H1 (cell line): ENCODE measurements at regions not wholly inside any gene's neighbourhood (a gene's known extent, or its start where the extent isn't known, plus 50 kb on each side); places are given as distances from the start of the nearest gene placed in this dataset.

ENCODE experiments used
- CTCF ChIA-PET: fragments of 300-600 bp; sonication (Branson Sonifier 250); formaldehyde crosslinking; loops from one replicate; lab custom pipeline; 2021; ENCODE audit not compliant: partially characterized antibody; lab: Charles Lee
- POLR2A ChIA-PET: fragments of 300-600 bp; sonication (Branson Sonifier 250); formaldehyde crosslinking; loops from one replicate; lab custom pipeline; 2021; ENCODE audit warnings: inconsistent platforms; ENCODE audit not compliant: partially characterized antibody; lab: Charles Lee
- DNase-seq, 2 experiments: peaks; one replicate each; pipeline versions ENCODE4 v3.0.0 to v3.0.0-alpha.2; 2010 to 2022; ENCODE audit warnings: low spot score in 2 of 2, low read depth in 1 of 2, mixed read lengths in 1 of 2
- FAIRE-seq: peaks from 2 replicates; lab custom pipeline; 2011; peaks lifted over from hg19 to GRCh38; lab: Jason Lieb, UNC
- H2AFZ ChIP-seq: 2 replicates; pipeline ENCODE4 v1.8.1; 2012; ENCODE audit warnings: low read length, inconsistent platforms
- H2AK5ac ChIP-seq: 2 replicates; pipeline ENCODE4 v1.6.1; 2013; ENCODE audit warnings: low read depth, low read length
- H2BK120ac ChIP-seq: replicated peaks from 2 replicates; pipeline ENCODE3; 2013; ENCODE audit warnings: low read depth, low read length, inconsistent platforms
- H2BK12ac ChIP-seq: 2 replicates; pipeline ENCODE4 v1.6.1; 2013; ENCODE audit warnings: low read depth, low read length
- H2BK15ac ChIP-seq: 2 replicates; pipeline ENCODE4 v1.6.1; 2013; ENCODE audit warnings: low read length
- H2BK20ac ChIP-seq: 2 replicates; pipeline ENCODE4 v1.6.1; 2013; ENCODE audit warnings: low read length
- H2BK5ac ChIP-seq: 2 replicates; pipeline ENCODE4 v1.6.1; 2013; ENCODE audit warnings: low read depth, low read length
- H3K14ac ChIP-seq: 2 replicates; pipeline ENCODE4 v1.6.1; 2013; ENCODE audit warnings: inconsistent platforms; ENCODE audit not compliant: insufficient read length
- H3K18ac ChIP-seq: 2 replicates; pipeline ENCODE4 v1.6.1; 2013; ENCODE audit warnings: low read length; ENCODE audit errors: extremely low read depth
- H3K23ac ChIP-seq: 2 replicates; pipeline ENCODE4 v1.6.1; 2013; ENCODE audit warnings: inconsistent platforms; ENCODE audit not compliant: insufficient read length
- H3K23me2 ChIP-seq: 2 replicates; pipeline ENCODE4 v1.6.1; 2013; ENCODE audit warnings: low read depth, low read length
- H3K27ac ChIP-seq: 2 replicates; pipeline ENCODE4 v1.6.1; 2011; ENCODE audit warnings: low read depth, low read length, inconsistent platforms
- H3K27me3 ChIP-seq, 4 experiments: replicated peaks in 1 of 4; 1 replicate in 1 of 4; 2 replicates in 3 of 4; pipeline versions ENCODE4 v1.6.1 to v1.8.1; 2011 to 2013; ENCODE audit warnings: low read length in 3 of 4, mild to moderate bottlenecking in 3 of 4, inconsistent platforms in 2 of 4, mixed read lengths in 2 of 4, moderate library complexity in 1 of 4; ENCODE audit not compliant: control insufficient read depth in 3 of 4, insufficient read depth in 3 of 4; ENCODE audit errors: extremely low read depth in 1 of 4
- H3K36me3 ChIP-seq, 4 experiments: 2 replicates each; pipeline versions ENCODE4 v1.6.1 to v1.8.1; 2011 to 2013; ENCODE audit warnings: mild to moderate bottlenecking in 4 of 4, low read length in 3 of 4, moderate library complexity in 2 of 4, control low read depth in 1 of 4, inconsistent platforms in 1 of 4; ENCODE audit not compliant: insufficient read depth in 4 of 4, control insufficient read depth in 2 of 4
- H3K4ac ChIP-seq: replicated peaks from 2 replicates; pipeline ENCODE3; 2013; ENCODE audit warnings: low read length, low read depth, mixed read lengths, inconsistent platforms; ENCODE audit not compliant: insufficient read length
- H3K4me1 ChIP-seq, 4 experiments: replicated peaks in 1 of 4; 1 replicate in 1 of 4; 2 replicates in 3 of 4; pipeline versions ENCODE4 v1.6.1 to v1.8.1; 2011 to 2013; ENCODE audit warnings: low read length in 3 of 4, inconsistent platforms in 2 of 4, mixed read lengths in 1 of 4; ENCODE audit not compliant: insufficient read depth in 4 of 4, control insufficient read depth in 3 of 4
- H3K4me2 ChIP-seq, 2 experiments: 2 replicates each; pipeline versions ENCODE4 v1.6.1 to v1.8.1; 2011 to 2013; ENCODE audit warnings: low read depth in 2 of 2, low read length in 2 of 2, control low read depth in 1 of 2, inconsistent platforms in 1 of 2, mild to moderate bottlenecking in 1 of 2; ENCODE audit not compliant: insufficient read depth in 1 of 2
- H3K4me3 ChIP-seq, 4 experiments: fragments of 200-600, 300-600 bp in 1 of 4; sonication (generic), shearing (Covaris generic), sonication (Bioruptor Twin) in 1 of 4; 2 replicates each; pipeline versions ENCODE4 v1.5.1 to v1.8.1; 2011 to 2016; ENCODE audit warnings: low read length in 4 of 4, low read depth in 3 of 4, control low read depth in 2 of 4, inconsistent platforms in 2 of 4, mild to moderate bottlenecking in 2 of 4, mixed read lengths in 1 of 4, moderate library complexity in 1 of 4; ENCODE audit not compliant: insufficient read depth in 2 of 4; ENCODE audit errors: extremely low read depth in 1 of 4
- H3K56ac ChIP-seq: replicated peaks from 2 replicates; pipeline ENCODE3; 2013; ENCODE audit warnings: low read depth, mild to moderate bottlenecking, mixed read lengths, low read length, inconsistent platforms; ENCODE audit not compliant: insufficient read length
- H3K79me1 ChIP-seq: 2 replicates; pipeline ENCODE4 v1.6.1; 2013; ENCODE audit warnings: low read depth, low read length, control low read depth
- H3K79me2 ChIP-seq, 2 experiments: 2 replicates each; pipeline versions ENCODE4 v1.6.1 to v1.8.1; 2012 to 2013; ENCODE audit warnings: low read length in 2 of 2, mild to moderate bottlenecking in 2 of 2, inconsistent platforms in 1 of 2; ENCODE audit not compliant: insufficient read depth in 2 of 2, control insufficient read depth in 1 of 2
- H3K9ac ChIP-seq, 4 experiments: replicated peaks in 1 of 4; 1 replicate in 1 of 4; 2 replicates in 3 of 4; pipeline versions ENCODE4 v1.6.1 to v1.8.1; 2011 to 2013; ENCODE audit warnings: low read depth in 3 of 4, low read length in 3 of 4, control low read depth in 2 of 4, mild to moderate bottlenecking in 2 of 4, moderate library complexity in 2 of 4, inconsistent platforms in 1 of 4; ENCODE audit errors: extremely low read depth in 1 of 4
- H3K9me3 ChIP-seq, 2 experiments: 2 replicates each; pipeline versions ENCODE4 v1.6.1 to v1.8.1; 2012 to 2013; ENCODE audit warnings: mild to moderate bottlenecking in 2 of 2, moderate library complexity in 2 of 2, control low read depth in 1 of 2, inconsistent platforms in 1 of 2, low read depth in 1 of 2, low read length in 1 of 2, mixed read lengths in 1 of 2; ENCODE audit not compliant: insufficient read depth in 2 of 2
- H4K20me1 ChIP-seq, 2 experiments: replicated peaks in 1 of 2; 2 replicates each; pipeline versions ENCODE3 to v1.8.1; 2011 to 2013; ENCODE audit warnings: inconsistent platforms in 2 of 2, low read length in 2 of 2, mild to moderate bottlenecking in 1 of 2; ENCODE audit not compliant: insufficient read depth in 2 of 2, control insufficient read depth in 1 of 2
- H4K5ac ChIP-seq: 2 replicates; pipeline ENCODE4 v1.6.1; 2013; ENCODE audit warnings: low read length, low read depth, mixed read lengths, inconsistent platforms; ENCODE audit not compliant: insufficient read length
- H4K8ac ChIP-seq: 2 replicates; pipeline ENCODE4 v1.8.0; 2013; ENCODE audit warnings: mild to moderate bottlenecking, moderate library complexity, low read length, inconsistent platforms; ENCODE audit not compliant: insufficient read depth; ENCODE audit errors: extremely low read depth
- H4K91ac ChIP-seq: replicated peaks from 2 replicates; pipeline ENCODE3; 2013; ENCODE audit warnings: low read length, mixed read lengths, inconsistent platforms; ENCODE audit not compliant: insufficient read length
- BRCA1 ChIP-seq: IDR thresholded peaks from 2 replicates; pipeline ENCODE4 v1.6.1; 2012; ENCODE audit warnings: low read depth, low read length, improper control_type of control experiment
- TCF12 ChIP-seq: IDR thresholded peaks from 2 replicates; pipeline ENCODE4 v1.6.1; 2011; ENCODE audit warnings: low read depth, mild to moderate bottlenecking, low read length
- TEAD4 ChIP-seq: IDR thresholded peaks from 2 replicates; pipeline ENCODE4 v1.6.1; 2012; ENCODE audit warnings: low read depth, low read length, inconsistent platforms, mixed read lengths
- WGBS, 2 experiments: shearing (Covaris generic) in 1 of 2; methylation state at CpG; one replicate each; pipeline versions ENCODE4 v1.1.6 to v1.1.7; 2013 to 2015; ENCODE audit warnings: low lambda C conversion rate in 2 of 2, mixed read lengths in 2 of 2, inconsistent platforms in 1 of 2, low coverage in 1 of 2, missing lambda C conversion rate in 1 of 2; ENCODE audit not compliant: insufficient replicate concordance in 2 of 2, insufficient coverage in 1 of 2, insufficient read length in 1 of 2; ENCODE audit errors: extremely low coverage in 1 of 2, missing lambda C conversion rate in 1 of 2; 5-methylcytosine and 5-hydroxymethylcytosine counted together

- H3K4me2 ChIP-seq, result no peak overlapping the region
- H3K79me1 ChIP-seq, result no peaks in the 10 kb centered on the region
- CTCF ChIA-PET, result no interaction called here
- H2AFZ ChIP-seq, result no peak overlapping the region
- H3K18ac ChIP-seq, result no peak overlapping the region
- FAIRE-seq, result no peak
- H3K4ac ChIP-seq, result no peak overlapping the region
- H3K23ac ChIP-seq, result no peak overlapping the region
- no peak for TF ChIP-seq TEAD4
- no peak for TF ChIP-seq TCF12
- TF ChIP-seq BRCA1, result no peak
- no peak overlapping the region for H3K9ac ChIP-seq
- 91% methylated on average over 9 of the region's 9 CpGs; no CpG with 5 or more reads in 1 of the 2 experiments for WGBS, 2 experiments
- no peaks in the 10 kb centered on the region for H3K36me3 ChIP-seq
- no peak overlapping the region for H2BK20ac ChIP-seq
- no peak overlapping the region for H2BK12ac ChIP-seq
- H4K8ac ChIP-seq, result no peak overlapping the region
- H3K4me1 ChIP-seq, result no peaks in the 10 kb centered on the region
- no peak for DNase-seq
- H3K14ac ChIP-seq, result no peak overlapping the region
- H3K56ac ChIP-seq, result no peak overlapping the region
- no peaks in the 10 kb centered on the region for H4K20me1 ChIP-seq
- POLR2A ChIA-PET, result no interaction called here
- no peak overlapping the region for H4K5ac ChIP-seq
- H4K91ac ChIP-seq, result no peak overlapping the region
- no peak overlapping the region for H3K4me3 ChIP-seq
- H2BK5ac ChIP-seq, result no peak overlapping the region
- H2AK5ac ChIP-seq, result no peak overlapping the region
- H3K27ac ChIP-seq, result no peak overlapping the region
- no peaks in the 10 kb centered on the region for H3K27me3 ChIP-seq
- H2BK15ac ChIP-seq, result no peak overlapping the region
- H3K9me3 ChIP-seq, result no peaks in the 10 kb centered on the region
- no peak overlapping the region for H2BK120ac ChIP-seq
- no peaks in the 10 kb centered on the region for H3K23me2 ChIP-seq
- no peaks in the 10 kb centered on the region for H3K79me2 ChIP-seq
Measured at GRCh38 chr18:65057439-65058083, 693.3 kb upstream of the CDH7 start.
